NCI-H345 treated with DMSO at 0.1 percent for 48 hours (cell line): ENCODE measurements at regions not wholly inside any gene's neighbourhood (a gene's known extent, or its start where the extent isn't known, plus 50 kb on each side); places are given as distances from the start of the nearest gene placed in this dataset.
A peak's percentile ranks its signal among the peaks of the same experiment; 100 is the strongest.

Experiments used
- DNase-seq: peaks from one replicate; lab custom pipeline; 2025; ENCODE audit not compliant: unreplicated experiment; lab: John Stamatoyannopoulos, UW

- no peak for DNase-seq
Measured at GRCh38 chr16:73233329-73233765, 185.4 kb upstream of the ZFHX3 start.

- no peak for DNase-seq
Measured at GRCh38 chr16:73232555-73233328, 184.8 kb upstream of the ZFHX3 start.

GRCh38 chr16:73231944-73232554, 184.1 kb upstream of the ZFHX3 start:
- DNase-seq = no peak

- DNase-seq = no peak
Measured at GRCh38 chr16:73231379-73231778, 183.5 kb upstream of the ZFHX3 start.

- no peak for DNase-seq
Measured at GRCh38 chr16:73230651-73231050, 182.7 kb upstream of the ZFHX3 start.

GRCh38 chr16:73228649-73229048, 180.7 kb upstream of the ZFHX3 start:
- no peak for DNase-seq

- no peak for DNase-seq
Measured at GRCh38 chr16:73226675-73227074, 178.7 kb upstream of the ZFHX3 start.

GRCh38 chr16:73225983-73226382, 178.1 kb upstream of the ZFHX3 start:
- DNase-seq = no peak

GRCh38 chr16:73220836-73221235, 172.9 kb upstream of the ZFHX3 start:
- no peak for DNase-seq

GRCh38 chr16:73219176-73219575, 171.2 kb upstream of the ZFHX3 start:
- no peak for DNase-seq

GRCh38 chr16:73217654-73218053, 169.7 kb upstream of the ZFHX3 start:
- peak; percentile 86 for DNase-seq

GRCh38 chr16:73216932-73217331, 169.0 kb upstream of the ZFHX3 start:
- DNase-seq = peak; percentile 72

- DNase-seq = no peak
Measured at GRCh38 chr16:73215678-73216377, 167.9 kb upstream of the ZFHX3 start.

- no peak for DNase-seq
Measured at GRCh38 chr16:73214825-73215677, 167.1 kb upstream of the ZFHX3 start.

- peak; percentile 67 for DNase-seq
Measured at GRCh38 chr16:73213732-73214455, 166.0 kb upstream of the ZFHX3 start.

- no peak for DNase-seq
Measured at GRCh38 chr16:73212431-73212830, 164.5 kb upstream of the ZFHX3 start.

GRCh38 chr16:73210686-73211085, 162.8 kb upstream of the ZFHX3 start:
- DNase-seq = no peak

- no peak for DNase-seq
Measured at GRCh38 chr16:73210084-73210483, 162.2 kb upstream of the ZFHX3 start.

GRCh38 chr16:73209190-73209589, 161.3 kb upstream of the ZFHX3 start:
- DNase-seq = no peak

- DNase-seq = no peak
Measured at GRCh38 chr16:73206151-73206707, 158.3 kb upstream of the ZFHX3 start.
